Endothelial cell (in vitro differentiated cells): ENCODE measurements at regions not wholly inside any gene's neighbourhood (a gene's known extent, or its start where the extent isn't known, plus 50 kb on each side); places are given as distances from the start of the nearest gene placed in this dataset.

Source experiments
- DNase-seq: peaks from one replicate; pipeline ENCODE4 v3.0.0; 2021; ENCODE audit warnings: low spot score
- H3K27ac Mint-ChIP-seq: one replicate; pipeline ENCODE4 v1.8.0; 2021; ENCODE audit warnings: mixed read lengths, inconsistent platforms; ENCODE audit not compliant: unreplicated experiment
- H3K27me3 Mint-ChIP-seq: one replicate; pipeline ENCODE4 v1.8.0; 2021; ENCODE audit warnings: mild to moderate bottlenecking, moderate library complexity, mixed read lengths, inconsistent platforms; ENCODE audit not compliant: unreplicated experiment
- H3K36me3 Mint-ChIP-seq: one replicate; pipeline ENCODE4 v1.8.0; 2021; ENCODE audit warnings: mild to moderate bottlenecking, low read depth, mixed read lengths, inconsistent platforms; ENCODE audit not compliant: unreplicated experiment
- H3K4me1 Mint-ChIP-seq: one replicate; pipeline ENCODE4 v1.8.0; 2021; ENCODE audit warnings: mild to moderate bottlenecking, mixed read lengths, inconsistent platforms; ENCODE audit not compliant: unreplicated experiment
- H3K4me3 Mint-ChIP-seq: one replicate; pipeline ENCODE4 v1.8.0; 2021; ENCODE audit warnings: mild to moderate bottlenecking, mixed read lengths, inconsistent platforms; ENCODE audit not compliant: unreplicated experiment
- H3K9me3 Mint-ChIP-seq: one replicate; pipeline ENCODE4 v1.8.0; 2021; ENCODE audit warnings: mixed read lengths, inconsistent platforms; ENCODE audit not compliant: unreplicated experiment
- TF ChIP-seq, protein P1 (sequence below): fragments of 200-600 bp; sonication (generic); IDR thresholded peaks from one replicate; pipeline ENCODE4 v1.5.0; 2021; ENCODE audit warnings: antibody characterized with exemption; ENCODE audit not compliant: unreplicated experiment

GRCh38 chr13:40261336-40261735 is 405.1 kb downstream of the FOXO1 start:
- Mint-ChIP-seq H3K9me3 (no peaks in the 10 kb centered on the region), H3K4me3 (no peak overlapping the region), H3K27ac (no peak overlapping the region), H3K4me1 (peaks cover 14% of the 10 kb centered on the region), H3K36me3 (no peaks in the 10 kb centered on the region), H3K27me3 (no peaks in the 10 kb centered on the region)
- no peak for DNase-seq
- TF ChIP-seq, protein P1, sequence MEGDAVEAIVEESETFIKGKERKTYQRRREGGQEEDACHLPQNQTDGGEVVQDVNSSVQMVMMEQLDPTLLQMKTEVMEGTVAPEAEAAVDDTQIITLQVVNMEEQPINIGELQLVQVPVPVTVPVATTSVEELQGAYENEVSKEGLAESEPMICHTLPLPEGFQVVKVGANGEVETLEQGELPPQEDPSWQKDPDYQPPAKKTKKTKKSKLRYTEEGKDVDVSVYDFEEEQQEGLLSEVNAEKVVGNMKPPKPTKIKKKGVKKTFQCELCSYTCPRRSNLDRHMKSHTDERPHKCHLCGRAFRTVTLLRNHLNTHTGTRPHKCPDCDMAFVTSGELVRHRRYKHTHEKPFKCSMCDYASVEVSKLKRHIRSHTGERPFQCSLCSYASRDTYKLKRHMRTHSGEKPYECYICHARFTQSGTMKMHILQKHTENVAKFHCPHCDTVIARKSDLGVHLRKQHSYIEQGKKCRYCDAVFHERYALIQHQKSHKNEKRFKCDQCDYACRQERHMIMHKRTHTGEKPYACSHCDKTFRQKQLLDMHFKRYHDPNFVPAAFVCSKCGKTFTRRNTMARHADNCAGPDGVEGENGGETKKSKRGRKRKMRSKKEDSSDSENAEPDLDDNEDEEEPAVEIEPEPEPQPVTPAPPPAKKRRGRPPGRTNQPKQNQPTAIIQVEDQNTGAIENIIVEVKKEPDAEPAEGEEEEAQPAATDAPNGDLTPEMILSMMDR, result no peak

- Mint-ChIP-seq H3K36me3 (no peaks in the 10 kb centered on the region), H3K9me3 (no peaks in the 10 kb centered on the region), H3K4me1 (peaks cover 14% of the 10 kb centered on the region), H3K4me3 (no peak overlapping the region), H3K27ac (no peak overlapping the region), H3K27me3 (no peaks in the 10 kb centered on the region)
- TF ChIP-seq, protein P1, result no peak
- DNase-seq, result no peak
These were observed 404.5 kb downstream of the FOXO1 start for GRCh38 chr13:40261947-40262346.

GRCh38 chr13:40269086-40269485 is 397.4 kb downstream of the FOXO1 start:
- TF ChIP-seq, protein P1, result no peak
- Mint-ChIP-seq H3K4me1 (peaks cover 23% of the 10 kb centered on the region), H3K4me3 (no peak overlapping the region), H3K9me3 (no peaks in the 10 kb centered on the region), H3K27me3 (no peaks in the 10 kb centered on the region), H3K36me3 (no peaks in the 10 kb centered on the region), H3K27ac (no peak overlapping the region)
- DNase-seq, result no peak

DNA sequence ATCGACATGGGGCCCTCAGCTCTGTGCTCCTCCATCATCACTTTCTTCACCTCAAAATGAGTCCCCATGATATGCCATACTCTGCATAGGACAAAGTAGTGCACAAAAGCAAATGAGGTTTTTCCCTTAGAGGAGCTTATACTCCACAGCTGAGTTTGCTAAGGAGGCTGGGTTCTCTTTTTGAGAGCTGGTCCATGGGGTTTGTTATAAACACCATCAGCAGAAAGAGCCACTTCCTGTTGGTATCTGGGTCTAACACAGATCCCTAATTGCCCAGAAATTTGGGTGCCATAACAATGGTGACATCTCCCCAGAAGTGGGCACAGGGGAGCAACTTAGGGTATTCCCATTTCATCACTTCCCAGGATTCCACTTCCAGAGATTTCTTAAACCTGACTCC is 395.7 kb downstream of the FOXO1 start:
- no peak overlapping the region for H3K27ac Mint-ChIP-seq
- no peak for DNase-seq
- no peaks in the 10 kb centered on the region for H3K9me3 Mint-ChIP-seq
- H3K27me3 Mint-ChIP-seq, result no peaks in the 10 kb centered on the region
- TF ChIP-seq, protein P1, result no peak
- H3K4me3 Mint-ChIP-seq, result no peak overlapping the region
- H3K4me1 Mint-ChIP-seq, result peaks cover 20% of the 10 kb centered on the region
- no peaks in the 10 kb centered on the region for H3K36me3 Mint-ChIP-seq

GRCh38 chr13:40271271-40271885 is 395.1 kb downstream of the FOXO1 start:
- Mint-ChIP-seq H3K36me3 (no peaks in the 10 kb centered on the region), H3K4me1 (peaks cover 20% of the 10 kb centered on the region), H3K27ac (peak overlapping the region; percentile 42), H3K4me3 (no peak overlapping the region), H3K27me3 (no peaks in the 10 kb centered on the region), H3K9me3 (no peaks in the 10 kb centered on the region)
- peak; percentile 16 for DNase-seq
- TF ChIP-seq, protein P1, result no peak
